ENCODE measurements at regions not wholly inside any gene's neighbourhood (a gene's known extent, or its start where the extent isn't known, plus 50 kb on each side); places are given as distances from the start of the nearest gene placed in this dataset.

GRCh38 chr11:70575396-70576060 lies 177.2 kb downstream of the CTTN start:
- no peak for DNase-seq

- no peak for DNase-seq
Observed at GRCh38 chr11:70577258-70577603, 178.9 kb downstream of the CTTN start.

- no peak for DNase-seq
Observed at GRCh38 chr11:70577948-70578347, 179.6 kb downstream of the CTTN start.

GRCh38 chr11:70578371-70578770 lies 180.0 kb downstream of the CTTN start:
- DNase-seq, result no peak

- no peak for DNase-seq
Observed at GRCh38 chr11:70578831-70579230, 180.5 kb downstream of the CTTN start.

GRCh38 chr11:70579316-70579955 lies 181.1 kb downstream of the CTTN start:
- no peak for DNase-seq

GRCh38 chr11:70580036-70580805 lies 181.9 kb downstream of the CTTN start:
- no peak for DNase-seq

- DNase-seq, result no peak
Observed at GRCh38 chr11:70581991-70582885, 183.9 kb downstream of the CTTN start.

GRCh38 chr11:70582886-70583641 lies 184.7 kb downstream of the CTTN start:
- no peak for DNase-seq

- DNase-seq, result no peak
Observed at GRCh38 chr11:70583781-70584218, 185.5 kb downstream of the CTTN start.

- no peak for DNase-seq
Observed at GRCh38 chr11:70584498-70585235, 186.3 kb downstream of the CTTN start.

GRCh38 chr11:70585236-70585545 lies 186.9 kb downstream of the CTTN start:
- DNase-seq, result no peak

- DNase-seq, result no peak
Observed at GRCh38 chr11:70586261-70587074, 188.1 kb downstream of the CTTN start.

- no peak for DNase-seq
Observed at GRCh38 chr11:70587075-70587389, 188.7 kb downstream of the CTTN start.

- no peak for DNase-seq
Observed at GRCh38 chr11:70590356-70590991, 192.1 kb downstream of the CTTN start.

GRCh38 chr11:70592641-70593165 lies 194.4 kb downstream of the CTTN start:
- DNase-seq, result no peak

GRCh38 chr11:70593446-70593983 lies 195.2 kb downstream of the CTTN start:
- no peak for DNase-seq

- no peak for DNase-seq
Observed at GRCh38 chr11:70594031-70594430, 195.7 kb downstream of the CTTN start.

GRCh38 chr11:70594606-70595005 lies 196.3 kb downstream of the CTTN start:
- DNase-seq, result no peak

- no peak for DNase-seq
Observed at GRCh38 chr11:70595016-70595415, 196.7 kb downstream of the CTTN start.
